ENCODE measurements at regions not wholly inside any gene's neighbourhood (a gene's known extent, or its start where the extent isn't known, plus 50 kb on each side); places are given as distances from the start of the nearest gene placed in this dataset.
"Not testable (repeated sequence)": the region's sequence is repeated elsewhere in the genome, so short reads cannot be mapped to it uniquely, and the experiment has no call there.

- Mint-ChIP-seq H3K27me3 (no peaks in the 10 kb centered on the region), H3K27ac (no peak overlapping the region), H3K4me3 (no peak overlapping the region), H3K4me1 (no peaks in the 10 kb centered on the region), H3K9me3 (ENCODE audit: low read depth) (no peaks in the 10 kb centered on the region), H3K36me3 (no peaks in the 10 kb centered on the region)
- DNase-seq: no peak
- ATAC-seq: no peak
- CTCF ChIA-PET: no interaction called here
These were observed 1293.0 kb downstream of the REEP3 start for GRCh38 chr10:64814201-64814600.

GRCh38 chr10:64829888-64830412 is 1308.7 kb downstream of the REEP3 start:
- Mint-ChIP-seq H3K4me1 (no peaks in the 10 kb centered on the region), H3K27ac (no peak overlapping the region), H3K27me3 (no peaks in the 10 kb centered on the region), H3K9me3 (ENCODE audit: low read depth) (peaks cover 8% of the 10 kb centered on the region), H3K36me3 (no peaks in the 10 kb centered on the region), H3K4me3 (no peak overlapping the region)
- CTCF ChIA-PET: no interaction called here
- no peak for DNase-seq
- ATAC-seq: no peak

GRCh38 chr10:64830869-64831268 is 1309.7 kb downstream of the REEP3 start:
- ATAC-seq: no peak
- H3K36me3 Mint-ChIP-seq: no peaks in the 10 kb centered on the region

GRCh38 chr10:64840341-64840740 is 1319.1 kb downstream of the REEP3 start:
- Mint-ChIP-seq H3K27me3 (no peaks in the 10 kb centered on the region), H3K36me3 (no peaks in the 10 kb centered on the region), H3K27ac (no peak overlapping the region), H3K4me3 (no peak overlapping the region), H3K9me3 (ENCODE audit: low read depth) (peaks cover 6% of the 10 kb centered on the region), H3K4me1 (no peaks in the 10 kb centered on the region)
- no peak for ATAC-seq
- DNase-seq: no peak
- CTCF ChIA-PET: no interaction called here

More at GRCh38 chr10:64830869-64831268, 1309.7 kb downstream of the REEP3 start:
- Mint-ChIP-seq H3K4me3 (no peak overlapping the region), H3K27me3 (no peaks in the 10 kb centered on the region), H3K9me3 (ENCODE audit: low read depth) (peaks cover 8% of the 10 kb centered on the region), H3K27ac (no peak overlapping the region), H3K4me1 (no peaks in the 10 kb centered on the region)
- DNase-seq: no peak
- CTCF ChIA-PET: no interaction called here

- peaks cover 6% of the 10 kb centered on the region for H3K9me3 Mint-ChIP-seq (ENCODE audit: low read depth)
- ATAC-seq (no peak), DNase-seq (no peak)
- CTCF ChIA-PET: no interaction called here
- no peaks in the 10 kb centered on the region for H3K27me3 Mint-ChIP-seq
- no peak overlapping the region for H3K4me3 Mint-ChIP-seq
- no peaks in the 10 kb centered on the region for H3K36me3 Mint-ChIP-seq
- no peak overlapping the region for H3K27ac Mint-ChIP-seq
- H3K4me1 Mint-ChIP-seq: no peaks in the 10 kb centered on the region
These were observed 1325.5 kb downstream of the REEP3 start for GRCh38 chr10:64846700-64847099.

GRCh38 chr10:64855941-64856340 is 1334.7 kb downstream of the REEP3 start:
- Mint-ChIP-seq H3K9me3 (ENCODE audit: low read depth) (peaks cover 7% of the 10 kb centered on the region), H3K4me1 (no peaks in the 10 kb centered on the region), H3K27ac (no peak overlapping the region), H3K4me3 (no peak overlapping the region), H3K36me3 (no peaks in the 10 kb centered on the region), H3K27me3 (no peaks in the 10 kb centered on the region)
- CTCF ChIA-PET: no interaction called here
- ATAC-seq (no peak), DNase-seq (no peak)

GRCh38 chr10:64859911-64860310 is 1338.7 kb downstream of the REEP3 start:
- Mint-ChIP-seq H3K27ac (no peak overlapping the region), H3K4me1 (no peaks in the 10 kb centered on the region), H3K27me3 (no peaks in the 10 kb centered on the region), H3K9me3 (ENCODE audit: low read depth) (peaks cover 12% of the 10 kb centered on the region), H3K4me3 (no peak overlapping the region), H3K36me3 (no peaks in the 10 kb centered on the region)
- DNase-seq (no peak), ATAC-seq (no peak)
- CTCF ChIA-PET: no interaction called here

- DNase-seq (no peak), ATAC-seq (no peak)
- H3K36me3 Mint-ChIP-seq: no peaks in the 10 kb centered on the region
- CTCF ChIA-PET: no interaction called here
- H3K4me1 Mint-ChIP-seq: no peaks in the 10 kb centered on the region
- no peak overlapping the region for H3K27ac Mint-ChIP-seq
- peaks cover 5% of the 10 kb centered on the region for H3K9me3 Mint-ChIP-seq (ENCODE audit: low read depth)
- H3K4me3 Mint-ChIP-seq: no peak overlapping the region
- no peaks in the 10 kb centered on the region for H3K27me3 Mint-ChIP-seq
These were observed 1342.6 kb downstream of the REEP3 start for GRCh38 chr10:64863836-64864235.

GRCh38 chr10:64867501-64867962 is 1346.3 kb downstream of the REEP3 start:
- CTCF ChIA-PET: no interaction called here
- H3K4me3 Mint-ChIP-seq: no peak overlapping the region
- no peaks in the 10 kb centered on the region for H3K36me3 Mint-ChIP-seq
- H3K27ac Mint-ChIP-seq: no peak overlapping the region
- no peak for DNase-seq
- H3K27me3 Mint-ChIP-seq: no peaks in the 10 kb centered on the region
- no peak for ATAC-seq
- no peaks in the 10 kb centered on the region for H3K4me1 Mint-ChIP-seq
- H3K9me3 Mint-ChIP-seq (ENCODE audit: low read depth): peaks cover 2% of the 10 kb centered on the region

- DNase-seq (no peak), ATAC-seq (no peak)
- no peaks in the 10 kb centered on the region for H3K4me1 Mint-ChIP-seq
- no peak overlapping the region for H3K4me3 Mint-ChIP-seq
- H3K9me3 Mint-ChIP-seq (ENCODE audit: low read depth): no peaks in the 10 kb centered on the region
- H3K27ac Mint-ChIP-seq: no peak overlapping the region
- H3K36me3 Mint-ChIP-seq: no peaks in the 10 kb centered on the region
- CTCF ChIA-PET: no interaction called here
- no peaks in the 10 kb centered on the region for H3K27me3 Mint-ChIP-seq
These were observed 1351.9 kb downstream of the REEP3 start for GRCh38 chr10:64873088-64873487.

GRCh38 chr10:64873959-64874358 is 1352.8 kb downstream of the REEP3 start:
- Mint-ChIP-seq H3K9me3 (ENCODE audit: low read depth) (no peaks in the 10 kb centered on the region), H3K27me3 (no peaks in the 10 kb centered on the region), H3K27ac (no peak overlapping the region), H3K4me3 (no peak overlapping the region), H3K4me1 (no peaks in the 10 kb centered on the region), H3K36me3 (no peaks in the 10 kb centered on the region)
- CTCF ChIA-PET: no interaction called here
- DNase-seq (no peak), ATAC-seq (no peak)

- no peak overlapping the region for H3K27ac Mint-ChIP-seq
- CTCF ChIA-PET: no interaction called here
- peaks cover 8% of the 10 kb centered on the region for H3K9me3 Mint-ChIP-seq (ENCODE audit: low read depth)
- no peaks in the 10 kb centered on the region for H3K27me3 Mint-ChIP-seq
- H3K36me3 Mint-ChIP-seq: no peaks in the 10 kb centered on the region
- ATAC-seq (no peak), DNase-seq (no peak)
- no peak overlapping the region for H3K4me3 Mint-ChIP-seq
- H3K4me1 Mint-ChIP-seq: no peaks in the 10 kb centered on the region
These were observed 1359.3 kb downstream of the REEP3 start for GRCh38 chr10:64880546-64880945.

GRCh38 chr10:64881257-64881656 is 1360.1 kb downstream of the REEP3 start:
- DNase-seq (no peak), ATAC-seq (no peak)
- no peak overlapping the region for H3K4me3 Mint-ChIP-seq
- CTCF ChIA-PET: no interaction called here
- no peaks in the 10 kb centered on the region for H3K27me3 Mint-ChIP-seq
- peaks cover 8% of the 10 kb centered on the region for H3K9me3 Mint-ChIP-seq (ENCODE audit: low read depth)
- H3K27ac Mint-ChIP-seq: no peak overlapping the region
- H3K4me1 Mint-ChIP-seq: no peaks in the 10 kb centered on the region
- no peaks in the 10 kb centered on the region for H3K36me3 Mint-ChIP-seq

- no peaks in the 10 kb centered on the region for H3K27me3 Mint-ChIP-seq
- DNase-seq: no peak
- no peak overlapping the region for H3K27ac Mint-ChIP-seq
- CTCF ChIA-PET: no interaction called here
- peaks cover 12% of the 10 kb centered on the region for H3K9me3 Mint-ChIP-seq (ENCODE audit: low read depth)
- H3K4me1 Mint-ChIP-seq: no peaks in the 10 kb centered on the region
- H3K4me3 Mint-ChIP-seq: no peak overlapping the region
- no peak for ATAC-seq
- H3K36me3 Mint-ChIP-seq: no peaks in the 10 kb centered on the region
These were observed 1375.4 kb downstream of the REEP3 start for GRCh38 chr10:64896582-64896981.

- ATAC-seq; DNase-seq; H3K27me3 Mint-ChIP-seq; H3K9me3 Mint-ChIP-seq (ENCODE audit: low read depth); H3K4me3 Mint-ChIP-seq; H3K36me3 Mint-ChIP-seq; H3K4me1 Mint-ChIP-seq; CTCF ChIA-PET; H3K27ac Mint-ChIP-seq: not testable (repeated sequence)
These were observed 1385.1 kb downstream of the REEP3 start for GRCh38 chr10:64906311-64906710.

All from activated CD8-positive, alpha-beta memory T cell treated with anti-CD3 and anti-CD28 coated beads, Interleukin-2, amount 10 ng/mL, durations not matched to agents 7 days and 5 days (primary cell).